B cell (primary cell): ENCODE measurements at regions not wholly inside any gene's neighbourhood (a gene's known extent, or its start where the extent isn't known, plus 50 kb on each side); places are given as distances from the start of the nearest gene placed in this dataset.

ENCODE experiments used
- ATAC-seq: fragments of 200-7000 bp; cut with Tn5 transposase; one replicate; pipeline ENCODE4 v1.10.0; 2021; ENCODE audit warnings: low read depth, mild to moderate bottlenecking, moderate number of reproducible peaks, moderate library complexity
- CTCF ChIA-PET: fragments of 350-600 bp; sonication (Branson Sonifier 250); formaldehyde crosslinking; loops from one replicate; lab custom pipeline; 2021; ENCODE audit warnings: antibody characterized with exemption, inconsistent platforms; lab: Charles Lee
- POLR2A ChIA-PET: fragments of 350-600 bp; sonication (Branson Sonifier 250); formaldehyde crosslinking; loops from one replicate; lab custom pipeline; 2021; ENCODE audit warnings: antibody characterized with exemption; lab: Charles Lee
- DNase-seq: peaks from one replicate; pipeline ENCODE4 v3.0.0; 2013
- H2AFZ ChIP-seq: 2 replicates; pipeline ENCODE4 v1.6.1; 2012; ENCODE audit warnings: mild to moderate bottlenecking, low read depth, low read length; ENCODE audit not compliant: insufficient read depth, poor library complexity, severe bottlenecking
- H3K27ac ChIP-seq, 2 donors: 1 replicate in 1 of 2; 2 replicates in 1 of 2; pipeline ENCODE4 v1.5.1; 2012 to 2013; ENCODE audit warnings: low read length in 2 of 2, mild to moderate bottlenecking in 2 of 2, moderate library complexity in 1 of 2
- H3K27me3 ChIP-seq, 4 experiments: fragments of 200-600 bp in 1 of 4; sonication (generic) in 1 of 4; replicated peaks in 1 of 4; 1 replicate in 2 of 4; 2 replicates in 2 of 4; pipeline versions ENCODE4 v1.6.1 to v1.7.0; 2013 to 2016; ENCODE audit warnings: low read length in 3 of 4, mild to moderate bottlenecking in 2 of 4, mixed read lengths in 1 of 4, moderate library complexity in 1 of 4; ENCODE audit not compliant: insufficient read depth in 4 of 4, control insufficient read depth in 3 of 4; ENCODE audit errors: control extremely low read depth in 1 of 4
- H3K36me3 ChIP-seq, 2 experiments: replicated peaks in 1 of 2; 1 replicate in 1 of 2; 2 replicates in 1 of 2; pipeline versions ENCODE4 v1.6.1 to v1.7.1; 2013; ENCODE audit warnings: low read length in 1 of 2; ENCODE audit not compliant: insufficient read depth in 2 of 2, control insufficient read depth in 1 of 2; ENCODE audit errors: control extremely low read depth in 1 of 2, extremely low read depth in 1 of 2
- H3K4me1 ChIP-seq, 2 donors: fragments of 200-600 bp in 1 of 2; sonication (generic) in 1 of 2; 1 replicate in 1 of 2; 2 replicates in 1 of 2; pipeline versions ENCODE4 v1.5.1 to v1.6.1; 2013 to 2017; ENCODE audit warnings: low read length in 2 of 2; ENCODE audit not compliant: control insufficient read depth in 2 of 2, insufficient read depth in 2 of 2
- H3K4me2 ChIP-seq: replicated peaks from 2 replicates; pipeline ENCODE3; 2012; ENCODE audit warnings: mild to moderate bottlenecking, low read depth, low read length; ENCODE audit not compliant: poor library complexity, severe bottlenecking
- H3K4me3 ChIP-seq, 5 experiments: fragments of 200-600 bp in 1 of 5; sonication (generic) in 1 of 5; 1 replicate in 3 of 5; 2 replicates in 2 of 5; pipeline versions ENCODE4 v1.5.1 to v1.7.0; 2011 to 2016; ENCODE audit warnings: low read length in 4 of 5, mild to moderate bottlenecking in 4 of 5, low read depth in 2 of 5, control low read depth in 1 of 5, moderate library complexity in 1 of 5; ENCODE audit not compliant: insufficient read depth in 1 of 5; ENCODE audit errors: control extremely low read depth in 1 of 5, extremely low read depth in 1 of 5
- H3K79me2 ChIP-seq: fragments of 200-600 bp; sonication (generic); one replicate; pipeline ENCODE4 v1.6.0; 2016; ENCODE audit warnings: low read length; ENCODE audit not compliant: control insufficient read depth, insufficient read depth
- H3K9ac ChIP-seq: fragments of 200-600 bp; sonication (generic); 2 replicates; pipeline ENCODE4 v1.6.1; 2017; ENCODE audit warnings: mild to moderate bottlenecking, low read length, moderate library complexity
- H3K9me3 ChIP-seq, 3 donors: one replicate each; pipeline versions ENCODE4 v1.6.1 to v1.7.1; 2013; ENCODE audit warnings: low read length in 2 of 3; ENCODE audit not compliant: control insufficient read depth in 2 of 3, insufficient read depth in 1 of 3; ENCODE audit errors: control extremely low read depth in 1 of 3
- H4K20me1 ChIP-seq: 2 replicates; pipeline ENCODE4 v1.6.0; 2012; ENCODE audit warnings: mild to moderate bottlenecking, low read length; ENCODE audit not compliant: insufficient read depth, control insufficient read depth, poor library complexity, severe bottlenecking
- H3K27ac Mint-ChIP-seq: one replicate; pipeline ENCODE4 v1.8.0; 2021; ENCODE audit warnings: mixed read lengths
- H3K27me3 Mint-ChIP-seq: one replicate; pipeline ENCODE4 v1.8.0; 2021; ENCODE audit warnings: mixed read lengths
- H3K4me1 Mint-ChIP-seq: one replicate; pipeline ENCODE4 v1.8.0; 2021; ENCODE audit warnings: mixed read lengths
- H3K4me3 Mint-ChIP-seq: one replicate; pipeline ENCODE4 v1.8.0; 2021; ENCODE audit warnings: mixed read lengths
- H3K9me3 Mint-ChIP-seq: one replicate; pipeline ENCODE4 v1.8.0; 2022; ENCODE audit warnings: mixed read lengths; ENCODE audit not compliant: insufficient read depth
- EZH2 ChIP-seq: IDR thresholded peaks from 2 replicates; pipeline ENCODE4 v1.6.1; 2012; ENCODE audit warnings: borderline replicate concordance, low read depth, mild to moderate bottlenecking, moderate library complexity, low read length; ENCODE audit not compliant: insufficient read depth, poor library complexity, severe bottlenecking
- WGBS: methylation state at CpG from one replicate; pipeline ENCODE4 v1.1.5; 2013; ENCODE audit warnings: missing lambda C conversion rate; ENCODE audit not compliant: insufficient coverage; 5-methylcytosine and 5-hydroxymethylcytosine counted together
- intact Hi-C: fragments of 100-400 bp; cut with micrococcal nuclease; formaldehyde crosslinking; loops from one replicate; pipeline ENCODE4 v1.10.0; 2022
- TF ChIP-seq, protein P1 (sequence below): fragments of 200-600 bp; IDR thresholded peaks from one replicate; pipeline ENCODE4 v1.8.0; 2022; ENCODE audit warnings: antibody characterized with exemption, mild to moderate bottlenecking

DNA sequence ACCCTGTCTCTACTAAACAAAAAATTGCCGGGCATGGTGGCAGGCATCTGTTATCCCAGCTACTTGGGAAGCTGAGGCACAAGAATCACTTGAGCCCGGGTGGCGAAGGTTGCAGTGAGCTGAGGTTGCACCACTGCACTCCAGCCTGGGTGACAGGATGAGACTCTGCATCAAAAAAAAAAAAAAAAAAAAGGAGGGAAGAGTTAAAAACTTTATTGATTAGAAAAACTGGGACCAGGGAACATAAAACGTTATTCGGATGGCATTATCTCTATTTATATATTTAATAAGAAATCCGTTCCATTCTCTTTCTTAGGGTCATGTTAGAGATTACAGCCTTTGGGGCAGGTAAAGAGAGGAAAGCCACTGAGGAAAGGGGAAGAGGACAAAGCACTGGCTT, 197.5 kb downstream of the BCR start:
- no peaks in the 10 kb centered on the region for H3K4me1 ChIP-seq
- no peak overlapping the region for H2AFZ ChIP-seq
- 100% methylated on average over 2 of the region's 6 CpGs for WGBS
- no peaks in the 10 kb centered on the region for H3K27me3 ChIP-seq
- no peak overlapping the region for H3K9ac ChIP-seq
- H3K4me3 ChIP-seq: no peak overlapping the region
- no peaks in the 10 kb centered on the region for H3K79me2 ChIP-seq
- no peak for TF ChIP-seq EZH2
- TF ChIP-seq, protein P1, sequence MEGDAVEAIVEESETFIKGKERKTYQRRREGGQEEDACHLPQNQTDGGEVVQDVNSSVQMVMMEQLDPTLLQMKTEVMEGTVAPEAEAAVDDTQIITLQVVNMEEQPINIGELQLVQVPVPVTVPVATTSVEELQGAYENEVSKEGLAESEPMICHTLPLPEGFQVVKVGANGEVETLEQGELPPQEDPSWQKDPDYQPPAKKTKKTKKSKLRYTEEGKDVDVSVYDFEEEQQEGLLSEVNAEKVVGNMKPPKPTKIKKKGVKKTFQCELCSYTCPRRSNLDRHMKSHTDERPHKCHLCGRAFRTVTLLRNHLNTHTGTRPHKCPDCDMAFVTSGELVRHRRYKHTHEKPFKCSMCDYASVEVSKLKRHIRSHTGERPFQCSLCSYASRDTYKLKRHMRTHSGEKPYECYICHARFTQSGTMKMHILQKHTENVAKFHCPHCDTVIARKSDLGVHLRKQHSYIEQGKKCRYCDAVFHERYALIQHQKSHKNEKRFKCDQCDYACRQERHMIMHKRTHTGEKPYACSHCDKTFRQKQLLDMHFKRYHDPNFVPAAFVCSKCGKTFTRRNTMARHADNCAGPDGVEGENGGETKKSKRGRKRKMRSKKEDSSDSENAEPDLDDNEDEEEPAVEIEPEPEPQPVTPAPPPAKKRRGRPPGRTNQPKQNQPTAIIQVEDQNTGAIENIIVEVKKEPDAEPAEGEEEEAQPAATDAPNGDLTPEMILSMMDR: no peak
- no peak overlapping the region for H3K4me2 ChIP-seq
- H3K4me1 Mint-ChIP-seq: no peaks in the 10 kb centered on the region
- ChIA-PET POLR2A (interaction anchor here (0.6 kb wide), 1 partner anchor 210 kb away, joined by 5 read pairs; no protein-coding TSS in a partner anchor), CTCF (interaction anchor here (0.9 to 2.7 kb wide), 2 partner anchors 8 to 96 kb away, joined by 5 to 6 read pairs; no protein-coding TSS in a partner anchor)
- H3K27me3 Mint-ChIP-seq: peaks cover 9% of the 10 kb centered on the region
- H3K36me3 ChIP-seq: no peaks in the 10 kb centered on the region
- no peak for DNase-seq
- intact Hi-C loops: no loop called here
- no peak overlapping the region for H3K4me3 Mint-ChIP-seq
- H3K9me3 ChIP-seq: peaks cover 0 to 4% (median 0%) of the 10 kb centered on the region in 3 donors
- no peaks in the 10 kb centered on the region for H4K20me1 ChIP-seq
- no peak overlapping the region for H3K27ac ChIP-seq
- no peak overlapping the region for H3K27ac Mint-ChIP-seq
- no peaks in the 10 kb centered on the region for H3K9me3 Mint-ChIP-seq
- ATAC-seq: no peak

DNA sequence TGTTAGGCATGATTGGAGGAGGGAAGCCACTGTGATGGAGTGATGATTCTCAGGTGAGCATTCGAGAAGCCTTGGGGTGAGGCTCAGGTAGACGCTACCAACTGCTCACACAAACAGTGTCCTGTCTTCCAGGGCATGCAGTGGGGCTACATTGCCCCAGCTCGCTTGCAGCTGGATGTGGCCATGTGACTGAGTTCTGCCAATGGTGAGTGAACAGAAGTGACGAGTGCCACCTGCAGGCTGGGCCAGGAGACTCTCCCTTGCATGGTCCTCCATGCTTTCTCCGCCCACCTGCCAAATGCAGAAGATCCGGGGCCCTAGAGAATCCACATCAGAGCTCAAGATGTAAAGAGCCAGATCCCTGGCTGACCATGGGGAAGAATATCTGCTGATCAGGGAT, 195.9 kb downstream of the BCR start:
- Histone ChIP-seq H2AFZ (no peak overlapping the region), H3K27ac (no peak overlapping the region), H3K4me2 (no peak overlapping the region), H4K20me1 (no peaks in the 10 kb centered on the region), H3K4me1 (no peaks in the 10 kb centered on the region), H3K4me3 (no peak overlapping the region), H3K79me2 (no peaks in the 10 kb centered on the region), H3K9me3 (peaks cover 0 to 4% (median 0%) of the 10 kb centered on the region in 3 donors), H3K9ac (no peak overlapping the region), H3K36me3 (no peaks in the 10 kb centered on the region), H3K27me3 (no peaks in the 10 kb centered on the region)
- Mint-ChIP-seq H3K27me3 (peaks cover 9% of the 10 kb centered on the region), H3K27ac (no peak overlapping the region), H3K9me3 (no peaks in the 10 kb centered on the region), H3K4me3 (no peak overlapping the region), H3K4me1 (no peaks in the 10 kb centered on the region)
- intact Hi-C loops: no loop called here
- POLR2A ChIA-PET: no interaction called here
- WGBS: 44% methylated on average over 3 of the region's 6 CpGs
- CTCF ChIA-PET: interaction anchor here (0.6 to 2.7 kb wide), 4 partner anchors 12 to 418 kb away, joined by 3 to 6 read pairs (median 4); no protein-coding TSS in a partner anchor
- peak; percentile 60 for ATAC-seq
- peak; percentile 41 for DNase-seq
- TF ChIP-seq, protein P1: no peak
- TF ChIP-seq EZH2: no peak
